HG03108 (cell line): ENCODE measurements at regions not wholly inside any gene's neighbourhood (a gene's known extent, or its start where the extent isn't known, plus 50 kb on each side); places are given as distances from the start of the nearest gene placed in this dataset.

Experiments
- ATAC-seq: cut with Tn5 transposase; IDR thresholded peaks from one replicate; pipeline ENCODE4 v1.9.1; 2021; ENCODE audit warnings: moderate library complexity; ENCODE audit not compliant: unreplicated experiment

DNA sequence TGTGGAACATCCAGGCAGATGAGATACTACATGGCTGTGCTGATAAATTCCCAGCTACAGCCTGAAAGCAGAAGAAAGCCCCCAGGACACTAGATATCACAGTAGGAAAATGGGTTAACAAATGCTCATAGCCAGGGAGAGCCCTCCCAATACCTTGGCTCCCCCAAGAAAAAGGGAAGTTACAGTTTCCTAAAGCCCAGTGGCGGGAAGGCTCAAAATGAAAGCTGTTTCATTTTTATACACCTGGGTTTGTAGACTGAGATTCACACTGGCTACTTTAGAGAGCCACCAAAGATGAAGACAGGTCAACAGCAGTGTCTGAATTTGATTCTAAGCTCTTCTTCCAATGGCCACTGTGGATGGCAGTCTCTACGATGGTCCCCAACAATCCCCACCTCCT lies 55.0 kb upstream of the TOPAZ1 start:
- peak; percentile 44 for ATAC-seq
